ENCODE measurements at regions not wholly inside any gene's neighbourhood (a gene's known extent, or its start where the extent isn't known, plus 50 kb on each side); places are given as distances from the start of the nearest gene placed in this dataset.

- no peak for ATAC-seq (ENCODE audit: poor library complexity)
- intact Hi-C loops (cut with DNase I, micrococcal nuclease), result no loop called here
- H3K9me3 Mint-ChIP-seq, result no peaks in the 10 kb centered on the region
- Histone ChIP-seq H3K9me3 (ENCODE audit: control insufficient read depth in 1 of 2, insufficient read depth in 1 of 2, low read length in 2 of 2) (no peaks in the 10 kb centered on the region), H3K27me3 (ENCODE audit: control insufficient read depth in 1 of 2, insufficient read depth in 2 of 2, low read length in 2 of 2) (no peaks in the 10 kb centered on the region), H3K36me3 (ENCODE audit: insufficient read depth, low read length) (no peaks in the 10 kb centered on the region), H3K27ac (ENCODE audit: low read depth in 1 of 2, low read length in 2 of 2) (no peak overlapping the region), H3K4me3 (ENCODE audit: low read length) (no peak overlapping the region), H3K4me1 (ENCODE audit: insufficient read depth, low read length) (no peaks in the 10 kb centered on the region)
- H3K36me3 Mint-ChIP-seq (ENCODE audit: low read depth), result no peaks in the 10 kb centered on the region
- H3K4me1 Mint-ChIP-seq (ENCODE audit: low read depth), result no peaks in the 10 kb centered on the region
- POLR2A ChIA-PET, result no interaction called here
- no peak overlapping the region for H3K4me3 Mint-ChIP-seq
- H3K27me3 Mint-ChIP-seq, result peaks cover 10% of the 10 kb centered on the region
- CTCF ChIA-PET, result no interaction called here
- no peak for TF ChIP-seq CTCF (IDR thresholded peaks at IDR 0.05)
- DNase-seq, result no peak
- H3K27ac Mint-ChIP-seq, result no peak overlapping the region
These were observed 181.8 kb upstream of the ELL2 start for GRCh38 chr5:96143450-96143849.

GRCh38 chr5:96142786-96143434, 181.3 kb upstream of the ELL2 start:
- CTCF ChIA-PET, result no interaction called here
- POLR2A ChIA-PET, result no interaction called here
- no peaks in the 10 kb centered on the region for H3K9me3 Mint-ChIP-seq
- H3K4me1 ChIP-seq (ENCODE audit: insufficient read depth, low read length), result no peaks in the 10 kb centered on the region
- H3K4me3 ChIP-seq (ENCODE audit: low read length), result no peak overlapping the region
- no peaks in the 10 kb centered on the region for H3K27me3 ChIP-seq (ENCODE audit: control insufficient read depth in 1 of 2, insufficient read depth in 2 of 2, low read length in 2 of 2)
- DNase-seq, result no peak
- H3K4me1 Mint-ChIP-seq (ENCODE audit: low read depth), result no peaks in the 10 kb centered on the region
- H3K36me3 ChIP-seq (ENCODE audit: insufficient read depth, low read length), result no peaks in the 10 kb centered on the region
- no peaks in the 10 kb centered on the region for H3K9me3 ChIP-seq (ENCODE audit: control insufficient read depth in 1 of 2, insufficient read depth in 1 of 2, low read length in 2 of 2)
- intact Hi-C loops (cut with DNase I, micrococcal nuclease), result no loop called here
- TF ChIP-seq CTCF (IDR thresholded peaks at IDR 0.05), result no peak
- H3K27ac Mint-ChIP-seq, result no peak overlapping the region
- no peaks in the 10 kb centered on the region for H3K36me3 Mint-ChIP-seq (ENCODE audit: low read depth)
- no peak overlapping the region for H3K27ac ChIP-seq (ENCODE audit: low read depth in 1 of 2, low read length in 2 of 2)
- H3K4me3 Mint-ChIP-seq, result no peak overlapping the region
- ATAC-seq (ENCODE audit: poor library complexity), result no peak
- peaks cover 8% of the 10 kb centered on the region for H3K27me3 Mint-ChIP-seq

DNA sequence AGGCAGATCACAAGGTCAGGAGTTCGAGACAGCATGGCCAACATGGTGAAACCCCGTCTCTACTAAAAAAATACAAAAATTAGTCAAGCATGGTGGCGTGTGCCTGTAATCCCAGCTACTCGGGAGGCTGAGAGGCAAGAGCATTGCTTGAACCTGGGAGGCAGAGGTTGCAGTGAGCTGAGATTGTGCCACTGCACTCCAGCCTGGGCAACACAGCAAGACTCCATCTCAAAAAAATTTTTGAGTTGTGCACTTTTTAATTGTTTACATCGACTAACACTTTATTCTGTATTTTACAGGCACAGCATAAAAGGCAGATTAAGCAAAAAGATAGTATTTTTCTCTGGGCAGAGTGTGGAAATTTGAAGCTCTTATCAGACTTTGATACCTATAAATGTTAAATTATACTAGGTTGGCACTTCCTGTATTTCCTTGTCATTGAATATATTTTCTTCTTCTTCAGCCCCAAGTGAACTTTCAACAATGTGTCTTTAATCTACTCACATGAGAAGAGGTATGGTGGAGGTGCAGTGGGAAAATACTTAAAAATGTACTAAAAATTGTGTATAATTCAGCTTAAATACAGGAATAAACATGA, 180.6 kb upstream of the ELL2 start:
- DNase-seq (no peak), ATAC-seq (ENCODE audit: poor library complexity) (no peak)
- no peak for TF ChIP-seq CTCF (IDR thresholded peaks at IDR 0.05)
- Histone ChIP-seq H3K9me3 (ENCODE audit: control insufficient read depth in 1 of 2, insufficient read depth in 1 of 2, low read length in 2 of 2) (no peaks in the 10 kb centered on the region), H3K4me1 (ENCODE audit: insufficient read depth, low read length) (no peaks in the 10 kb centered on the region), H3K27me3 (ENCODE audit: control insufficient read depth in 1 of 2, insufficient read depth in 2 of 2, low read length in 2 of 2) (no peaks in the 10 kb centered on the region), H3K36me3 (ENCODE audit: insufficient read depth, low read length) (no peaks in the 10 kb centered on the region), H3K4me3 (ENCODE audit: low read length) (no peak overlapping the region), H3K27ac (ENCODE audit: low read depth in 1 of 2, low read length in 2 of 2) (no peak overlapping the region)
- intact Hi-C loops (cut with DNase I, micrococcal nuclease), result no loop called here
- CTCF ChIA-PET, result no interaction called here
- H3K4me3 Mint-ChIP-seq, result no peak overlapping the region
- H3K27ac Mint-ChIP-seq, result no peak overlapping the region
- H3K9me3 Mint-ChIP-seq, result no peaks in the 10 kb centered on the region
- no peaks in the 10 kb centered on the region for H3K4me1 Mint-ChIP-seq (ENCODE audit: low read depth)
- no peaks in the 10 kb centered on the region for H3K36me3 Mint-ChIP-seq (ENCODE audit: low read depth)
- POLR2A ChIA-PET, result no interaction called here
- H3K27me3 Mint-ChIP-seq, result peaks cover 8% of the 10 kb centered on the region

All from CD4-positive, alpha-beta T cell (primary cell).